ENCODE measurements at regions not wholly inside any gene's neighbourhood (a gene's known extent, or its start where the extent isn't known, plus 50 kb on each side); places are given as distances from the start of the nearest gene placed in this dataset.
A peak's percentile ranks its signal among the peaks of the same experiment; 100 is the strongest.

DNA sequence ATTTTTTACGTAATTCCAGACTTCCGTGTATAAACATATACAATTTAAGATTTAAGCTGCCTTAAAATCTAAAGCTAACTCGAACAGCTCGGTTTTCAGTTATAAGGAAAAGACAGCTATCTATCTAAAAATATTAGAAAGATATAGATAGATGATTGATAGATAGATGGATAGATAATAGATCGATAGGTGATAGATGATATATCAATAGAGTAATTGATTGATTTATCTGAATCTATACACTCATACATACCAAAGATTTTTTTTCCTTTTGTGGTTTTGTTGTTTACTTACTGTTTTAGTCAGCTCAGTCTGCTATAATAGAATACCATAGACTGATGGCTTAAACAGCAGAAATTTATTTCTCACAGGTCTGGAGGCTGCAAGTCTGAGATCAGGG, 278.5 kb upstream of the PLD5 start:
- no peak overlapping the region for H3K27ac ChIP-seq
- TF ChIP-seq, protein P1, sequence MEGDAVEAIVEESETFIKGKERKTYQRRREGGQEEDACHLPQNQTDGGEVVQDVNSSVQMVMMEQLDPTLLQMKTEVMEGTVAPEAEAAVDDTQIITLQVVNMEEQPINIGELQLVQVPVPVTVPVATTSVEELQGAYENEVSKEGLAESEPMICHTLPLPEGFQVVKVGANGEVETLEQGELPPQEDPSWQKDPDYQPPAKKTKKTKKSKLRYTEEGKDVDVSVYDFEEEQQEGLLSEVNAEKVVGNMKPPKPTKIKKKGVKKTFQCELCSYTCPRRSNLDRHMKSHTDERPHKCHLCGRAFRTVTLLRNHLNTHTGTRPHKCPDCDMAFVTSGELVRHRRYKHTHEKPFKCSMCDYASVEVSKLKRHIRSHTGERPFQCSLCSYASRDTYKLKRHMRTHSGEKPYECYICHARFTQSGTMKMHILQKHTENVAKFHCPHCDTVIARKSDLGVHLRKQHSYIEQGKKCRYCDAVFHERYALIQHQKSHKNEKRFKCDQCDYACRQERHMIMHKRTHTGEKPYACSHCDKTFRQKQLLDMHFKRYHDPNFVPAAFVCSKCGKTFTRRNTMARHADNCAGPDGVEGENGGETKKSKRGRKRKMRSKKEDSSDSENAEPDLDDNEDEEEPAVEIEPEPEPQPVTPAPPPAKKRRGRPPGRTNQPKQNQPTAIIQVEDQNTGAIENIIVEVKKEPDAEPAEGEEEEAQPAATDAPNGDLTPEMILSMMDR (conservative IDR thresholded peaks at IDR 0.05): no peak

DNA sequence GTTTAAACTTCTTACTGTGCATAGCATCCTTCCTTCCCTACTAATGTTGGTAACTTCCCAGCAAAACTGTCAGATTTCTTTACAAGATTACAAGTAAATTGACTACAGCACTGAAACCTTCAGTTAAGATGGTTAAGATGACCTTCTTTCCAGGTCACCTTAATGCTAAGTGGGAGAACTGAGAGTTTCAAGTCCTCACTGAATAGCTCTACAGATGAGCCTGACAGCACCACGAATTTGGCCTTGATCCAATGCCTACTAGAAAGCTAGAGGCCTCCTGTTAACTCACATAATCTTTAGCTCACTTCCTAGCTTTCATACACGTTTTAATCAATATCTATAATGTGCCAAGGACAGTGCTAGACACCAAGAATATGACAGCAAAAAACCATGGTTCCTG, 276.0 kb upstream of the PLD5 start:
- H3K27ac ChIP-seq: no peak overlapping the region
- TF ChIP-seq, protein P1 (conservative IDR thresholded peaks at IDR 0.05): no peak

GRCh38 chr1:242797856-242798255, 273.4 kb upstream of the PLD5 start:
- TF ChIP-seq, protein P1 (conservative IDR thresholded peaks at IDR 0.05): no peak
- H3K27ac ChIP-seq: no peak overlapping the region

- TF ChIP-seq, protein P1 (conservative IDR thresholded peaks at IDR 0.05): no peak
- no peak overlapping the region for H3K27ac ChIP-seq
Measured at GRCh38 chr1:242788771-242789170, 264.3 kb upstream of the PLD5 start.

- no peak overlapping the region for H3K27ac ChIP-seq
- TF ChIP-seq, protein P1 (conservative IDR thresholded peaks at IDR 0.05): no peak
Measured at GRCh38 chr1:242787968-242788367, 263.5 kb upstream of the PLD5 start.

DNA sequence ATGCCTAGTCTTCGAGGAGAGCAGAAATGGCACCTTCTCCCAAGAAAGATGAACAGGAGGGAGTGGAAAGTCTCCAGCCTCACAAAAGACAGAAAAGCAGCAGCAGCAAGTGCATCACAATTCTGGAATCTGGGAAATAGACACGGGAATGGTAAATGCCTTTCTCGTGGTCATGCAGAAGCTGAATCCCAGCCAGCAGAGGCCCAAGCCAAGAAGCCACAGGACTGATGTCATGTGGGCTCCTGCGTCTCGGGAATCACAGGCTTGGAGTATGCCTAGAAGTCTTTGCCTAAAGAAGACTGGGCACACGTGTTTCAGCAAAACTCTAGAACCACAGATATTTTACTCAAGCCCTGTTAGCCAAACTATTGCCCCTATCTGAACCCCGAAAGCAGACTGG, 260.3 kb upstream of the PLD5 start:
- H3K27ac ChIP-seq: peak overlapping the region; percentile 40; the same call in 1 of the 2 replicates

GRCh38 chr1:242784084-242784483, 259.6 kb upstream of the PLD5 start:
- H3K27ac ChIP-seq: no peak overlapping the region; the same call in 1 of the 2 replicates

More for the DNA sequence above, 260.3 kb upstream of the PLD5 start:
- TF ChIP-seq, protein P1 (conservative IDR thresholded peaks at IDR 0.05): no peak

More at GRCh38 chr1:242784084-242784483, 259.6 kb upstream of the PLD5 start:
- TF ChIP-seq, protein P1 (conservative IDR thresholded peaks at IDR 0.05): no peak

Data from VCaP (cell line).